Body of pancreas (tissue), 4 donors: ENCODE measurements at regions not wholly inside any gene's neighbourhood (a gene's known extent, or its start where the extent isn't known, plus 50 kb on each side); places are given as distances from the start of the nearest gene placed in this dataset.

Source experiments
- CTCF ChIP-seq, 7 experiments: fragments of 450-650 bp in 4 of 7; fragments of 200-600 bp in 3 of 7; sonication (generic) in 3 of 7; IDR thresholded peaks; one replicate each; pipeline ENCODE4 v1.5.1; 2016 to 2019; ENCODE audit warnings: antibody characterized with exemption in 7 of 7
- POLR2A ChIP-seq, 3 donors: fragments of 450-650 bp; IDR thresholded peaks; one replicate each; pipeline ENCODE4 v1.6.1; 2016; ENCODE audit warnings: antibody characterized with exemption in 3 of 3, mild to moderate bottlenecking in 2 of 3

GRCh38 chr1:191959856-191960255 lies 198.4 kb upstream of the RGS18 start:
- TF ChIP-seq CTCF (IDR thresholded peaks at IDR 0.05), result no peak
- no peak for TF ChIP-seq POLR2A (IDR thresholded peaks at IDR 0.05)
